K562 (cell line): ENCODE measurements at regions not wholly inside any gene's neighbourhood (a gene's known extent, or its start where the extent isn't known, plus 50 kb on each side); places are given as distances from the start of the nearest gene placed in this dataset.

Experiments used
- RAD21 ChIP-seq, 2 experiments: fragments of 250-450 bp in 1 of 2; fragments of 450-650 bp in 1 of 2; sonication (Bioruptor Pico) in 1 of 2; formaldehyde crosslinking in 1 of 2; IDR thresholded peaks in 1 of 2; conservative IDR thresholded peaks in 1 of 2; 2 replicates each; pipeline versions ENCODE4 v1.4.0 to v1.8.0; 2020 to 2022; ENCODE audit warnings: mild to moderate bottlenecking in 2 of 2, moderate library complexity in 1 of 2
- TF ChIP-seq, protein P1 (sequence below), 2 experiments: fragments of 450-650 bp; formaldehyde crosslinking in 1 of 2; IDR thresholded peaks; 2 replicates each; pipeline versions ENCODE4 v1.4.0 to v1.6.1; 2014 to 2020; ENCODE audit warnings: mild to moderate bottlenecking in 2 of 2, borderline replicate concordance in 1 of 2, low read depth in 1 of 2
- TF ChIP-seq, protein P2 (sequence below), 3 experiments: IDR thresholded peaks in 2 of 3; conservative IDR thresholded peaks in 1 of 3; 2 replicates each; pipeline ENCODE4 v1.5.1; 2011 to 2012; ENCODE audit warnings: low read length in 3 of 3, mild to moderate bottlenecking in 3 of 3, control low read depth in 2 of 3, improper control_type of control experiment in 1 of 3, inconsistent platforms in 1 of 3, low read depth in 1 of 3, mixed read lengths in 1 of 3, moderate library complexity in 1 of 3; ENCODE audit not compliant: insufficient read depth in 2 of 3

DNA sequence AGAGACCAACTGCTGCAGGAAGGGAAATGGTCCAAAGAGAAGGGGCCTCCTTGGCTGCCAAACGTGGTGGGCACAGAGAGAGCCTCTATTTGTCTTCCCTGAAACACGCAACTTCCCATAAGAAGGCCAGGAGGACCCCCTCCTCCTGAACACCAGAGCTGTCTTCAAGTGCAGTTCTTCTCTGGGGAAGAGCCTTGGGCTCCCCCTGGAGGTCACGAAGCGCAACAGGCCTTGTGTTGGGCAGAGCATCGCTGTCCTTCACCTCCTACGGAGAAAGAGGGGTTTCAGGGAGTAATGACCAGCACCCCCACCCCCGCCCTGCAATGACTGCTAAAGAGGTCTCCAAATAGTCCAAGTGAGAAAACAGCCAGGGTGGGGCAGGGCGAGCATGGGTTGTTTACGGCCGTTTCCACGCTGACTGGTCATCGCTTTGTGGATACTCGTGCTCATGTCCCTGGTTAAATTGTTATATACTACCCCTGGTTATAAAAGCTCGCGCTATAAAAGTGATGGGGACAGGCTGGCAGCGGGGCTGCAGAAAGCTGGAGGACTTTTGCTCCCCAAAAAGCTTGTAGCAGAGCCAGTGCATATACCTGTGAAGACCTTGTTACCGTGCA, 397.5 kb upstream of the ATP10A start (continued):
- TF ChIP-seq, protein P1, sequence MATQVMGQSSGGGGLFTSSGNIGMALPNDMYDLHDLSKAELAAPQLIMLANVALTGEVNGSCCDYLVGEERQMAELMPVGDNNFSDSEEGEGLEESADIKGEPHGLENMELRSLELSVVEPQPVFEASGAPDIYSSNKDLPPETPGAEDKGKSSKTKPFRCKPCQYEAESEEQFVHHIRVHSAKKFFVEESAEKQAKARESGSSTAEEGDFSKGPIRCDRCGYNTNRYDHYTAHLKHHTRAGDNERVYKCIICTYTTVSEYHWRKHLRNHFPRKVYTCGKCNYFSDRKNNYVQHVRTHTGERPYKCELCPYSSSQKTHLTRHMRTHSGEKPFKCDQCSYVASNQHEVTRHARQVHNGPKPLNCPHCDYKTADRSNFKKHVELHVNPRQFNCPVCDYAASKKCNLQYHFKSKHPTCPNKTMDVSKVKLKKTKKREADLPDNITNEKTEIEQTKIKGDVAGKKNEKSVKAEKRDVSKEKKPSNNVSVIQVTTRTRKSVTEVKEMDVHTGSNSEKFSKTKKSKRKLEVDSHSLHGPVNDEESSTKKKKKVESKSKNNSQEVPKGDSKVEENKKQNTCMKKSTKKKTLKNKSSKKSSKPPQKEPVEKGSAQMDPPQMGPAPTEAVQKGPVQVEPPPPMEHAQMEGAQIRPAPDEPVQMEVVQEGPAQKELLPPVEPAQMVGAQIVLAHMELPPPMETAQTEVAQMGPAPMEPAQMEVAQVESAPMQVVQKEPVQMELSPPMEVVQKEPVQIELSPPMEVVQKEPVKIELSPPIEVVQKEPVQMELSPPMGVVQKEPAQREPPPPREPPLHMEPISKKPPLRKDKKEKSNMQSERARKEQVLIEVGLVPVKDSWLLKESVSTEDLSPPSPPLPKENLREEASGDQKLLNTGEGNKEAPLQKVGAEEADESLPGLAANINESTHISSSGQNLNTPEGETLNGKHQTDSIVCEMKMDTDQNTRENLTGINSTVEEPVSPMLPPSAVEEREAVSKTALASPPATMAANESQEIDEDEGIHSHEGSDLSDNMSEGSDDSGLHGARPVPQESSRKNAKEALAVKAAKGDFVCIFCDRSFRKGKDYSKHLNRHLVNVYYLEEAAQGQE (IDR thresholded peaks at IDR 0.05; ENCODE audit: borderline replicate concordance) = peak; percentile 30; the same call in 1 of the 2 replicates
- TF ChIP-seq, protein P1 (CRISPR knock-in tag; IDR thresholded peaks at IDR 0.05; ENCODE audit: low read depth) = no peak
- TF ChIP-seq, protein P2, sequence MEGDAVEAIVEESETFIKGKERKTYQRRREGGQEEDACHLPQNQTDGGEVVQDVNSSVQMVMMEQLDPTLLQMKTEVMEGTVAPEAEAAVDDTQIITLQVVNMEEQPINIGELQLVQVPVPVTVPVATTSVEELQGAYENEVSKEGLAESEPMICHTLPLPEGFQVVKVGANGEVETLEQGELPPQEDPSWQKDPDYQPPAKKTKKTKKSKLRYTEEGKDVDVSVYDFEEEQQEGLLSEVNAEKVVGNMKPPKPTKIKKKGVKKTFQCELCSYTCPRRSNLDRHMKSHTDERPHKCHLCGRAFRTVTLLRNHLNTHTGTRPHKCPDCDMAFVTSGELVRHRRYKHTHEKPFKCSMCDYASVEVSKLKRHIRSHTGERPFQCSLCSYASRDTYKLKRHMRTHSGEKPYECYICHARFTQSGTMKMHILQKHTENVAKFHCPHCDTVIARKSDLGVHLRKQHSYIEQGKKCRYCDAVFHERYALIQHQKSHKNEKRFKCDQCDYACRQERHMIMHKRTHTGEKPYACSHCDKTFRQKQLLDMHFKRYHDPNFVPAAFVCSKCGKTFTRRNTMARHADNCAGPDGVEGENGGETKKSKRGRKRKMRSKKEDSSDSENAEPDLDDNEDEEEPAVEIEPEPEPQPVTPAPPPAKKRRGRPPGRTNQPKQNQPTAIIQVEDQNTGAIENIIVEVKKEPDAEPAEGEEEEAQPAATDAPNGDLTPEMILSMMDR (IDR thresholded peaks at IDR 0.05 in 2 of 3, conservative IDR thresholded peaks at IDR 0.05 in 1 of 3; ENCODE audit: insufficient read depth in 2 of 3, low read depth in 1 of 3, low read length in 3 of 3) = peak; percentile 60 to 75 (median 71)
- peak; percentile 44 to 62 for TF ChIP-seq RAD21 (CRISPR knock-in tag; conservative IDR thresholded peaks at IDR 0.05 in 1 of 2, IDR thresholded peaks at IDR 0.05 in 1 of 2)
